T-cell (primary cell): ENCODE measurements at regions not wholly inside any gene's neighbourhood (a gene's known extent, or its start where the extent isn't known, plus 50 kb on each side); places are given as distances from the start of the nearest gene placed in this dataset.

Experiments
- ATAC-seq, 4 experiments: fragments of 200-7000 bp in 3 of 4; fragments of 150-1000 bp in 1 of 4; cut with Tn5 transposase; replicated peaks in 1 of 4; 1 replicate in 3 of 4; 2 replicates in 1 of 4; pipeline ENCODE4 v1.10.0; 2021; ENCODE audit warnings: moderate library complexity in 3 of 4, mild to moderate bottlenecking in 2 of 4, moderate number of reproducible peaks in 1 of 4
- CTCF ChIA-PET, 2 donors: fragments of 300-600 bp; sonication (Branson Sonifier 250); formaldehyde crosslinking; loops; one replicate each; lab custom pipeline; 2022; ENCODE audit warnings: antibody characterized with exemption in 2 of 2; lab: Charles Lee
- POLR2A ChIA-PET, 2 donors: fragments of 300-600 bp; sonication (Branson Sonifier 250); formaldehyde crosslinking; loops; one replicate each; lab custom pipeline; 2022; ENCODE audit warnings: antibody characterized with exemption in 2 of 2; lab: Charles Lee
- DNase-seq, 35 experiments: peaks; one replicate each; pipeline versions ENCODE4 v3.0.0 to v3.0.0-alpha.2; 2013 to 2023
- H3K27ac ChIP-seq: one replicate; pipeline ENCODE4 v1.5.1; 2013; ENCODE audit warnings: low read length
- H3K27me3 ChIP-seq, 2 experiments: replicated peaks in 1 of 2; 1 replicate in 1 of 2; 2 replicates in 1 of 2; pipeline versions ENCODE4 v1.6.1 to v1.7.0; 2013; ENCODE audit warnings: low read length in 1 of 2, mixed read lengths in 1 of 2; ENCODE audit not compliant: control insufficient read depth in 2 of 2, insufficient read depth in 2 of 2; ENCODE audit errors: extremely low read depth in 1 of 2
- H3K36me3 ChIP-seq, 2 donors: 1 replicate in 1 of 2; 2 replicates in 1 of 2; pipeline versions ENCODE4 v1.6.1 to v1.7.0; 2013; ENCODE audit warnings: low read length in 1 of 2; ENCODE audit not compliant: control insufficient read depth in 2 of 2, insufficient read depth in 1 of 2; ENCODE audit errors: extremely low read depth in 1 of 2
- H3K4me1 ChIP-seq, 2 experiments: 1 replicate in 1 of 2; 2 replicates in 1 of 2; pipeline versions ENCODE4 v1.6.1 to v1.7.0; 2013; ENCODE audit warnings: low read length in 2 of 2, mixed read lengths in 1 of 2; ENCODE audit not compliant: insufficient read depth in 2 of 2, control insufficient read depth in 1 of 2; ENCODE audit errors: extremely low read depth in 1 of 2
- H3K4me3 ChIP-seq, 2 donors: 1 replicate in 1 of 2; 2 replicates in 1 of 2; pipeline versions ENCODE4 v1.5.1 to v1.7.0; 2013; ENCODE audit warnings: mild to moderate bottlenecking in 2 of 2, low read length in 1 of 2, moderate library complexity in 1 of 2; ENCODE audit not compliant: control insufficient read depth in 1 of 2; ENCODE audit errors: extremely low read depth in 1 of 2
- H3K9me3 ChIP-seq: 2 replicates; pipeline ENCODE4 v1.7.0; 2013
- H3K27ac Mint-ChIP-seq, 2 donors: one replicate each; pipeline ENCODE4 v1.8.0; 2020 to 2021; ENCODE audit warnings: mild to moderate bottlenecking in 2 of 2, mixed read lengths in 2 of 2
- H3K27me3 Mint-ChIP-seq, 2 donors: one replicate each; pipeline ENCODE4 v1.8.0; 2021 to 2022; ENCODE audit warnings: mixed read lengths in 2 of 2
- H3K36me3 Mint-ChIP-seq: one replicate; pipeline ENCODE4 v1.8.0; 2021; ENCODE audit warnings: mixed read lengths
- H3K4me1 Mint-ChIP-seq, 3 donors: one replicate each; pipeline ENCODE4 v1.8.0; 2020 to 2022; ENCODE audit warnings: mixed read lengths in 3 of 3, mild to moderate bottlenecking in 1 of 3
- H3K4me3 Mint-ChIP-seq, 3 donors: one replicate each; pipeline ENCODE4 v1.8.0; 2020 to 2022; ENCODE audit warnings: mild to moderate bottlenecking in 3 of 3, mixed read lengths in 3 of 3, moderate library complexity in 3 of 3
- H3K9me3 Mint-ChIP-seq, 3 donors: one replicate each; pipeline ENCODE4 v1.8.0; 2020 to 2022; ENCODE audit warnings: mixed read lengths in 3 of 3
- WGBS: methylation state at CpG from one replicate; pipeline ENCODE4 v1.1.5; 2013; ENCODE audit warnings: missing lambda C conversion rate; ENCODE audit not compliant: insufficient coverage; 5-methylcytosine and 5-hydroxymethylcytosine counted together

DNA sequence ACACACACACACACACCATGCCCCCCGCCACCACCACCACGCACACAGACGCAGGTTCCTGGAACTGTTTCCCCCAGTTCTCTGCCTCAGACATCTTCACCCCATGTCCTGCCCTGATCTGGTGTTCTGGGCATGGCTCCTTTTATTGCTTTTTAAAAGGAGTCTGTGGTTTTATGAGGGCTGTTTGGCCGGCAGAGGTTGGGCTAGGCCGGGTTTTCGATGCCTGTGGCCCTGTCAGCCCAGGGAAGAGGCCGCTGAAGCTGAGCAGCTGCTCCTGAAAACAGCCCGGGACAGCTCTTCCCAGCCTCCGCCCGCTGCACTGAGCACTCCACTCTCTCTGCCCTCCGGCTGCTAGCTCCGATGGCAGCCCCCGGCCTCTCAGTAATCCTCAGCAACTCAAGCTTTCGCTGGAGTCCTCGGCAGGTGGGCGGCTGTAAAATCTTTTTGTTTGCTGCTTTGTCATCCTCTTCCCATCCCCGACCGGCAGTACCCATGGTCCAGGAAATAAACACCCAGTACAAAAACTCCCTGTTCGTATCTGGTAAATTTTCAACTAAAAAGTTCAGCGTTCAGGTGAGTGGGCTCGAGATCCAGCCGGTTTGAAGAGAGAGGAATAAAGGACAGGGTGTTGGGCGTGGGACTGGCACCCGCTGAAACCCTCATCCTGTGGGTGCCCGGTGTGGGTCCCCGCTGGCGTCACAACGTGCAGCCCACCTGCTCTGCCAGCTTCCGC lies 103.0 kb upstream of the ERCC6L2 start:
- CTCF ChIA-PET, result no interaction called here
- DNase-seq (peak in 16 of 35 experiments; percentile 4 to 52 (median 22)), ATAC-seq (peak in 3 of 4 experiments; percentile 49 to 71 (median 59))
- no peaks in the 10 kb centered on the region for H3K9me3 Mint-ChIP-seq
- peaks cover 4 to 19% (median 7%) of the 10 kb centered on the region in 3 donors for H3K4me1 Mint-ChIP-seq
- WGBS, result 58% methylated on average over 24 of the region's 29 CpGs
- Histone ChIP-seq H3K27me3 (peaks cover 0 to 21% of the 10 kb centered on the region in 2 experiments), H3K4me1 (peaks cover 0 to 17% of the 10 kb centered on the region in 2 experiments), H3K27ac (peak overlapping the region; percentile 19), H3K36me3 (no peaks in the 10 kb centered on the region), H3K4me3 (peak overlapping the region in 1 of 2 donors; percentile 2), H3K9me3 (no peaks in the 10 kb centered on the region)
- H3K27me3 Mint-ChIP-seq, result peaks cover 4 to 28% of the 10 kb centered on the region in 2 donors
- POLR2A ChIA-PET, result no interaction called here
- no peaks in the 10 kb centered on the region for H3K36me3 Mint-ChIP-seq
- peak overlapping the region in 1 of 2 donors; percentile 17 for H3K27ac Mint-ChIP-seq
- H3K4me3 Mint-ChIP-seq, result peak overlapping the region; percentile 7 to 58 (median 29)

DNA sequence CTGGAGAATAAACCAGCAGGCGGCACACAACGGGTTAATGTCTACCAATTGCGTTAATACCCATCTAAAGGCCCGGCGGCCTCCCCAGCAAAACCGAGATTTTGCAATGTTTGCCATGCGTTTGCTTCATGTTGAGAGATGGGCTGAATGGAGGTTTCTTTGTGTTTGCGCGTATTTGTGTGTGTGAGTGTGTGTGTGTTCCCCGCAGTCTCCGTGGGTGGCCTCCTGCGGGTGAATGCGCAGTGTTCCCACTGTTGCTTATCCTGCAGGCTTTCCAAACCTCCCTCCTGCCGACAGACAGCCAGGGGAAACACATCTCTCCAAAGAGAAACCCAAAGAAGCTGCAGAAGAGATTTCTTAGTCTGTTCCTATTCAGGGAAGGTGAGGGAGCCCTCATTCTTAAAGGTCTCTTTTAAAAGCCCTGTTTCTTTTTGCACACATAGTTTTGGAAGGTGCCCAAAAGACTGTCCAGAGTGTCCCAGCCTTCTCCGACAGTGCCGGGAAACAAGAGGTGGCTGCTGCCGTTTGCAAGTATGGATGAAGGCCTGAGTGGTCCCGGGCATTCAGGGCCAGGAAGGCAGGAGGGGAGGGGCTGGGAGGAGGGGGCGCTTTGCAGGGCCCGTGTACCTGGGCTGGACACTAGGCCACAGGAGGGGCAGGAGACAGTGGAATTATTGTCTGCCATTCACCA lies 103.8 kb upstream of the ERCC6L2 start:
- CTCF ChIA-PET, result no interaction called here
- Histone ChIP-seq H3K9me3 (no peaks in the 10 kb centered on the region), H3K36me3 (no peaks in the 10 kb centered on the region), H3K4me3 (no peak overlapping the region), H3K27me3 (peaks cover 0 to 21% of the 10 kb centered on the region in 2 experiments), H3K27ac (no peak overlapping the region), H3K4me1 (peaks cover 0 to 17% of the 10 kb centered on the region in 2 experiments)
- 56% methylated on average over 9 of the region's 20 CpGs for WGBS
- no peak overlapping the region for H3K27ac Mint-ChIP-seq
- POLR2A ChIA-PET, result no interaction called here
- no peaks in the 10 kb centered on the region for H3K9me3 Mint-ChIP-seq
- peak overlapping the region in 2 of 3 donors; percentile 5 to 58 for H3K4me3 Mint-ChIP-seq
- no peaks in the 10 kb centered on the region for H3K36me3 Mint-ChIP-seq
- DNase-seq (no peak), ATAC-seq (no peak)
- H3K27me3 Mint-ChIP-seq, result peaks cover 4 to 28% of the 10 kb centered on the region in 2 donors
- peaks cover 4 to 19% (median 7%) of the 10 kb centered on the region in 3 donors for H3K4me1 Mint-ChIP-seq

DNA sequence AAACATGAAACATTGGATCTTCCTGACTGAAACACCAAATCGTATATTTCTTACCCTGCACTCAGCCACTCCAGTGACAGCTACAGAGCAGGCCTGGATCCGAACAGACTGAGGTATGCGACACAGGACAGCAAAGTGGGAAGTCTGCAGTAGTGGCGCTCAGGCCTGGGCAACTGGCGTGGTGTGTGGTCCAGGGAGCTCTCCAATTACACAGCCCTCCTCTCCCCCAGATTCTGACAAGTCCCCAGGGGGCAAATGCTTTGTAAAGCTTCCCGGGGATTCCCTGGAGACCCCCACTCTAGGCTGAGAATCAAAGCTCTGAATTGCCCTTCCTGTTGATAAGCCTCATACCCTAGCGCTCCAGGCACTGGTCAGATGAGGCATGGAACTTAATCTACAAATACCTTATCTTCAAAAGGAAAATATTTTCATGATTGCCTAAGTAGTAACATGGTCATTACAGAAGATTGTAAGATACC lies 104.8 kb upstream of the ERCC6L2 start:
- Mint-ChIP-seq H3K36me3 (no peaks in the 10 kb centered on the region), H3K9me3 (no peaks in the 10 kb centered on the region), H3K27me3 (peaks cover 4 to 28% of the 10 kb centered on the region in 2 donors), H3K27ac (no peak overlapping the region), H3K4me3 (no peak overlapping the region), H3K4me1 (peaks cover 4 to 19% (median 7%) of the 10 kb centered on the region in 3 donors)
- Histone ChIP-seq H3K4me3 (no peak overlapping the region), H3K9me3 (no peaks in the 10 kb centered on the region), H3K36me3 (no peaks in the 10 kb centered on the region), H3K27ac (no peak overlapping the region), H3K27me3 (peaks cover 0 to 21% of the 10 kb centered on the region in 2 experiments), H3K4me1 (peaks cover 0 to 17% of the 10 kb centered on the region in 2 experiments)
- POLR2A ChIA-PET, result no interaction called here
- ATAC-seq, result no peak
- 100% methylated on average over 1 of the region's 7 CpGs for WGBS
- DNase-seq, result no peak
- CTCF ChIA-PET, result no interaction called here

DNA sequence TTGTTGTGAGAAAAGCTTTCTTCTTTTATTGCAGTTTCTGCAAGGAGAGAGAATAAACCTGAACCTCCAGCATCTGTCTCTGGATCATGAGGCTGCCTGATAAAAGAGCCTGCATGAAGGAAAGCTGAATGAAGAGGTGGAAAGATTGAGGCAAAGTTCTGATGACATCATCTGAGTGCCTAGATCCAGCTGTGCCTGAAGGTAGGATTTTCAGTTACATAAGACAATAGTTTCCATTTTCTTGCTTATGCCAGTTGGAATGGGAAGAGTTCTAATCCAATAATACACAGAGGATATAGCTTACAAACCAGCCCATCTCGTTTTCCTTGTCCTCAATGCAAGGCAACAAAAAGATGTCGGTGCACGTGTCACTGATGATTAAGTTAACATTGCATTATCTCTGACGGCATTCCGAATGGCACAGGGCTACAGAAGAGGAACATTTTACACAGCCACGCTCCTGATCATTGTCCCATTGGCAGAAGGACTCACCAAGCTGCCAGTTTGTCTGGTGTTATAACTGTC lies 105.5 kb upstream of the ERCC6L2 start:
- Mint-ChIP-seq H3K27me3 (peaks cover 4 to 29% of the 10 kb centered on the region in 2 donors), H3K27ac (no peak overlapping the region), H3K9me3 (no peaks in the 10 kb centered on the region), H3K4me3 (no peak overlapping the region), H3K4me1 (peaks cover 4 to 19% (median 7%) of the 10 kb centered on the region in 3 donors), H3K36me3 (no peaks in the 10 kb centered on the region)
- H3K27me3 ChIP-seq, result peaks cover 0 to 21% of the 10 kb centered on the region in 2 experiments
- WGBS, result 93% methylated on average over 5 of the region's 6 CpGs
- peaks cover 0 to 17% of the 10 kb centered on the region in 2 experiments for H3K4me1 ChIP-seq
- H3K4me3 ChIP-seq, result no peak overlapping the region
- no peaks in the 10 kb centered on the region for H3K36me3 ChIP-seq
- POLR2A ChIA-PET, result no interaction called here
- no peak overlapping the region for H3K27ac ChIP-seq
- CTCF ChIA-PET, result interaction anchor here in 1 of 2 donors (0.6 kb wide), 1 partner anchor 12 kb away, joined by 6 read pairs; no protein-coding TSS in a partner anchor
- no peak for ATAC-seq
- DNase-seq, result no peak
- H3K9me3 ChIP-seq, result no peaks in the 10 kb centered on the region

DNA sequence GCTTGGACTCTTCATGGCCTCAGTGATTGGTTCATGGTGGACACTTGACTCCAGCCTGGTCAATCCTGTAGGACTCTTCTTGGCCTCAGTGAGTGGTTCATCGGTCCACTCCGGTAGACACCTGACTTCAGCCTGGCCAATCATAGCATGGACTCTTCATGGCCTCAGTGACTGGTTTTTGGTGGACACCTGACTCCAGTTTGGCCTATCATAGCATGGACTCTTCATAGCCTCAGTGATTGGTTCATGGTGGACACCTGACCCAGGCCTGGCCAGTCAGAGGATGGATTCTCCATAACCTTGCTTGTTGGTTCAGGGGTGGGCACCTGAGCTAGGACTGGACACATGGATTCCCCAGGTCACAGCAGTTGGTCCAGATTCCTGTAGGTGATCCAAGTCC lies 106.0 kb upstream of the ERCC6L2 start:
- ATAC-seq, result no peak
- Mint-ChIP-seq H3K4me3 (no peak overlapping the region), H3K27ac (no peak overlapping the region), H3K4me1 (peaks cover 4 to 19% (median 7%) of the 10 kb centered on the region in 3 donors), H3K9me3 (no peaks in the 10 kb centered on the region), H3K36me3 (no peaks in the 10 kb centered on the region), H3K27me3 (peaks cover 4 to 29% of the 10 kb centered on the region in 2 donors)
- H3K36me3 ChIP-seq, result no peaks in the 10 kb centered on the region
- DNase-seq, result no peak
- 96% methylated on average over 2 of the region's 2 CpGs for whole genome bisulfite sequencing
- peaks cover 0 to 21% of the 10 kb centered on the region in 2 experiments for H3K27me3 ChIP-seq
- no peak overlapping the region for H3K4me3 ChIP-seq
- H3K27ac ChIP-seq, result no peak overlapping the region
- H3K9me3 ChIP-seq, result no peaks in the 10 kb centered on the region
- peaks cover 0 to 17% of the 10 kb centered on the region in 2 experiments for H3K4me1 ChIP-seq
- CTCF ChIA-PET, result interaction anchor here in 1 of 2 donors (0.6 kb wide), 1 partner anchor 13 kb away, joined by 6 read pairs; no protein-coding TSS in a partner anchor
- POLR2A ChIA-PET, result no interaction called here

DNA sequence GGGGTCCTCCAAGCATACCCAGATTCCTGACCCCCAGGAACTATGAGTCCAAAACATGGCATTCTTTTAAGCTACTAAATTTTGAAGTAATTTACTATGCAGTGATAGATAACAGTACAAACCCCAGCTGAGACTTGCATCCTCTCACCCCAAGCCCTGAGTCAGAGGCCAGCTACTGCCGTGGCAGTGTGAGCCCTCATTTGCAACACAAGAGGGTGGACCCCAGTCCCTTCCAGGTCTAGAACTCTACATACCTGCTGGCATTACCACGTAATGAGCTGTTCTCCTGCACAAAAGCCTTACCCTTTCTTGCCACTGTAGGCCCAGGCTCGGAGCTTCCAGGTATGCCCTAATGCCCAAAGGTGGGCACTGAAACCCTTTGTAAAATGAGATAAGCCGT lies 108.6 kb upstream of the ERCC6L2 start:
- H3K27me3 Mint-ChIP-seq, result peaks cover 4 to 25% of the 10 kb centered on the region in 2 donors
- no peaks in the 10 kb centered on the region for H3K9me3 Mint-ChIP-seq
- DNase-seq (no peak), ATAC-seq (no peak)
- 81% methylated on average over 3 of the region's 4 CpGs for WGBS
- ChIA-PET CTCF (no interaction called here), POLR2A (no interaction called here)
- Histone ChIP-seq H3K4me3 (no peak overlapping the region), H3K27me3 (peaks cover 0 to 19% of the 10 kb centered on the region in 2 experiments), H3K4me1 (peaks cover 0 to 12% of the 10 kb centered on the region in 2 experiments), H3K9me3 (no peaks in the 10 kb centered on the region), H3K36me3 (no peaks in the 10 kb centered on the region), H3K27ac (no peak overlapping the region)
- no peaks in the 10 kb centered on the region for H3K36me3 Mint-ChIP-seq
- H3K4me3 Mint-ChIP-seq, result no peak overlapping the region
- peaks cover 2 to 13% (median 5%) of the 10 kb centered on the region in 3 donors for H3K4me1 Mint-ChIP-seq
- H3K27ac Mint-ChIP-seq, result no peak overlapping the region
